Glutamatergic neuron (in vitro differentiated cells): ENCODE measurements at regions not wholly inside any gene's neighbourhood (a gene's known extent, or its start where the extent isn't known, plus 50 kb on each side); places are given as distances from the start of the nearest gene placed in this dataset.

Source experiments
- DNase-seq: peaks from one replicate; pipeline ENCODE4 v3.0.0; 2022
- H3K27ac Mint-ChIP-seq: one replicate; pipeline ENCODE4 v1.8.0; 2020; ENCODE audit warnings: mild to moderate bottlenecking, mixed read lengths, inconsistent platforms; ENCODE audit not compliant: unreplicated experiment
- H3K27me3 Mint-ChIP-seq: one replicate; pipeline ENCODE4 v1.8.0; 2020; ENCODE audit warnings: mild to moderate bottlenecking, moderate library complexity, mixed read lengths, inconsistent platforms; ENCODE audit not compliant: unreplicated experiment
- H3K36me3 Mint-ChIP-seq: one replicate; pipeline ENCODE4 v1.8.0; 2020; ENCODE audit warnings: mild to moderate bottlenecking, mixed read lengths, inconsistent platforms; ENCODE audit not compliant: unreplicated experiment
- H3K4me1 Mint-ChIP-seq: one replicate; pipeline ENCODE4 v1.8.0; 2020; ENCODE audit warnings: mild to moderate bottlenecking, low read depth, mixed read lengths, inconsistent platforms; ENCODE audit not compliant: unreplicated experiment
- H3K4me3 Mint-ChIP-seq: one replicate; pipeline ENCODE4 v1.8.0; 2020; ENCODE audit warnings: mild to moderate bottlenecking, mixed read lengths, inconsistent platforms; ENCODE audit not compliant: unreplicated experiment
- H3K9me3 Mint-ChIP-seq: one replicate; pipeline ENCODE4 v1.8.0; 2020; ENCODE audit warnings: mild to moderate bottlenecking, moderate library complexity, mixed read lengths, inconsistent platforms; ENCODE audit not compliant: unreplicated experiment
- TF ChIP-seq, protein P1 (sequence below): fragments of 200-600 bp; sonication (generic); IDR thresholded peaks from one replicate; pipeline ENCODE4 v1.5.0; 2021; ENCODE audit not compliant: partially characterized antibody, unreplicated experiment

DNA sequence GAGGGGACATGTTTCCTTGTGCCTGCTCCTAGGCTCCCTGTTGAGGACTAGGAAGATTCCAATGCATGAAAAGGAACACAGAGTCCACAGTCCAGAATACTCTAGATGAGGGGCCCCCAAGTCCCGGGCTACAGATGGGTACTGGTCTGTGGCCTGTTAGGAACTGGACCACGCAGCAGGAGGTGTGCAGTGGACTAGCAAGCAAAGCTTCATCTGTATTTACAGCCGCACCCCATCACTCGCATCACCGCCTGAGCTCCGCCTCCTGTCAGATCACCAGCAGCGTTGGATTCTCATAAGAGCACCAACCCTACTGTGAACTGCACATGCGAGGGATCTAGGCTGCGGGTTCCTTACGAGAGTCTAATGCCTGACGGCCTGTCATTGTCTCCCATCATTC lies 233.0 kb upstream of the MKLN1 start:
- no peak overlapping the region for H3K4me3 Mint-ChIP-seq
- H3K36me3 Mint-ChIP-seq, result no peaks in the 10 kb centered on the region
- H3K27me3 Mint-ChIP-seq, result peaks cover 3% of the 10 kb centered on the region
- peaks cover 8% of the 10 kb centered on the region for H3K4me1 Mint-ChIP-seq
- TF ChIP-seq, protein P1, sequence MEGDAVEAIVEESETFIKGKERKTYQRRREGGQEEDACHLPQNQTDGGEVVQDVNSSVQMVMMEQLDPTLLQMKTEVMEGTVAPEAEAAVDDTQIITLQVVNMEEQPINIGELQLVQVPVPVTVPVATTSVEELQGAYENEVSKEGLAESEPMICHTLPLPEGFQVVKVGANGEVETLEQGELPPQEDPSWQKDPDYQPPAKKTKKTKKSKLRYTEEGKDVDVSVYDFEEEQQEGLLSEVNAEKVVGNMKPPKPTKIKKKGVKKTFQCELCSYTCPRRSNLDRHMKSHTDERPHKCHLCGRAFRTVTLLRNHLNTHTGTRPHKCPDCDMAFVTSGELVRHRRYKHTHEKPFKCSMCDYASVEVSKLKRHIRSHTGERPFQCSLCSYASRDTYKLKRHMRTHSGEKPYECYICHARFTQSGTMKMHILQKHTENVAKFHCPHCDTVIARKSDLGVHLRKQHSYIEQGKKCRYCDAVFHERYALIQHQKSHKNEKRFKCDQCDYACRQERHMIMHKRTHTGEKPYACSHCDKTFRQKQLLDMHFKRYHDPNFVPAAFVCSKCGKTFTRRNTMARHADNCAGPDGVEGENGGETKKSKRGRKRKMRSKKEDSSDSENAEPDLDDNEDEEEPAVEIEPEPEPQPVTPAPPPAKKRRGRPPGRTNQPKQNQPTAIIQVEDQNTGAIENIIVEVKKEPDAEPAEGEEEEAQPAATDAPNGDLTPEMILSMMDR, result no peak
- no peak for DNase-seq
- no peak overlapping the region for H3K27ac Mint-ChIP-seq
- H3K9me3 Mint-ChIP-seq, result no peaks in the 10 kb centered on the region

DNA sequence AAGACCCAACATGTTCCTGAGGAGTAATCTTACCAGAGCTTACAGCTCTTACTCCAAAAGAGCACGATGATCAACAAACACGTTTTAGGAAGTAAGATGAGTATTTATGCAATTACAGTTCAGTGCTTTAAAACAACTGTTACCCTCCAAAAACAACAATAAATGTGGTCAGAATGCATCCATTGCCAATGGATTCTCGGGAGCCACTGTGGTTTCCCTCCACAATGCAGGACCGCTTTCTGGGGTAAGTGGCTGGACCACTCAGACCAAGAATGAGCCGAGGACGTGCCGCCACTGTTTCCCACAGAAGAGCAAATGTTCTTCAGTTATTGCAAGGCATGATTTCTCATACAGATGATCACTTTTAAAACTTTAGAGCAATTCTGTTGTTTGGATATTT lies 232.3 kb upstream of the MKLN1 start:
- TF ChIP-seq, protein P1, result no peak
- no peak overlapping the region for H3K27ac Mint-ChIP-seq
- no peak for DNase-seq
- peaks cover 3% of the 10 kb centered on the region for H3K27me3 Mint-ChIP-seq
- no peak overlapping the region for H3K4me3 Mint-ChIP-seq
- no peaks in the 10 kb centered on the region for H3K36me3 Mint-ChIP-seq
- peaks cover 8% of the 10 kb centered on the region for H3K4me1 Mint-ChIP-seq
- H3K9me3 Mint-ChIP-seq, result no peaks in the 10 kb centered on the region

DNA sequence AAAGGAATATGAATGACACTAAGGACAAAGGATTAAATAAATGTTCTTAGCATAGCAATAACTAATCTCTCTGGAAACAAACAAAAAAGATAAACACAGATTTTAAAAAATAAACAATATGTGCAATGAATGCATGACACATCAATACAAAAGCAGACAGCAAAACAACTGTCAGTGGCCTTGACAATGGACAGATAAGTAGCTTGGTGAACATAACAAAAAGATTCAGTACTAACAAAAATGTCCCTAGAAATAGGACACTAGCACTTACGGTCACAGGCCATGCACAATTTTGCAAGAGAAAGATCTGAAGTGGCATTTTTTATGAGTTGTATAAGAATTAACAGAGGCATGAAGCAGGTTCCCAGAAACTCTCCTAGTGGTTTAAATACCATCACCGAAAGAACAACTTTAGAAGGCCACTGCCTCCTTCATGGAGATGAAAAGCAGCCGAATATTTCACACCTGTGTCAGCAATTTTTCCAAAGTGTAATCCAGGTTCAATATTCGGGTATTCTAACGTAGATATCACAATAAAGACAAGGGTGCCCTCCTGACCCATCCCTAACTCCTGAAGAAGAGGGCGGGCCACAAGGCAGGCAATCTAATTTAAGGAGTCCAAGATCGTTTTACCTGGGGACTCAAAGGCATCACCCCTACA lies 231.3 kb upstream of the MKLN1 start:
- Mint-ChIP-seq H3K4me3 (no peak overlapping the region), H3K27ac (no peak overlapping the region), H3K4me1 (peaks cover 1% of the 10 kb centered on the region), H3K27me3 (peaks cover under 1% of the 10 kb centered on the region), H3K9me3 (no peaks in the 10 kb centered on the region), H3K36me3 (no peaks in the 10 kb centered on the region)
- TF ChIP-seq, protein P1, result no peak
- no peak for DNase-seq

DNA sequence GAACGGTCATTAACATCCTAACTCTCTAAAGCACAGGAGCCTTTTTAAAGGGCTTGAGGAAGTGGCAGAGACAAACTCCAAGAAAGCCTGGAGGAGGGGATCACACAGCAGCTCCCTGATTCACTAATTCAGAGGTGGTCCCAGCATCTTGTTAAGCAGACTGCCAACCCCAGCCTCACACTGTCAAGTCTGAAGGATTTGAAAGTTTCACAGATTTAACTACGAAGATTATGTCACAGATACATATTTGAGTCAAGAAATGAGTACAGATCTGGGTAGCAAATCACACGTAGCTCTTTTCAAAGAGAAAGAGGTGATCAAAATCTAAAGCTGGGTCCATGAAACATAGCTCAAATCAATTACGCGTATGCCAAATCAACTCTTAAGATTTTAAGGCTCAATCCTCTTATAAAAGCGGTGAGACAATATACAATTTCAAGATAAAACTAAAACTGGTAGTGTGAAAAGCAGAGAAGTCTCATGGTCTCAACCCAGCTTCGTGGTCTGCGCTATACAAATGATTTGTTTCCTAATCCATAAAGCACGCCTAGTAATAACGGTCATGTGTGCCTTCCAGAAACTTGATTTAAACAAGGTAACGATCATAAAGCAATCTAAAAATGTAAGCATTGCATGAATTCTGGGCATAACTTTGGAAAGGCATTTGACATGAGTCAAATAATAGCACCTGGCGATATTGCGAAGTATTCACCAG lies 229.9 kb upstream of the MKLN1 start:
- Mint-ChIP-seq H3K27me3 (peaks cover 1% of the 10 kb centered on the region), H3K4me3 (no peak overlapping the region), H3K4me1 (no peaks in the 10 kb centered on the region), H3K36me3 (no peaks in the 10 kb centered on the region), H3K27ac (no peak overlapping the region), H3K9me3 (no peaks in the 10 kb centered on the region)
- TF ChIP-seq, protein P1, result no peak
- no peak for DNase-seq

DNA sequence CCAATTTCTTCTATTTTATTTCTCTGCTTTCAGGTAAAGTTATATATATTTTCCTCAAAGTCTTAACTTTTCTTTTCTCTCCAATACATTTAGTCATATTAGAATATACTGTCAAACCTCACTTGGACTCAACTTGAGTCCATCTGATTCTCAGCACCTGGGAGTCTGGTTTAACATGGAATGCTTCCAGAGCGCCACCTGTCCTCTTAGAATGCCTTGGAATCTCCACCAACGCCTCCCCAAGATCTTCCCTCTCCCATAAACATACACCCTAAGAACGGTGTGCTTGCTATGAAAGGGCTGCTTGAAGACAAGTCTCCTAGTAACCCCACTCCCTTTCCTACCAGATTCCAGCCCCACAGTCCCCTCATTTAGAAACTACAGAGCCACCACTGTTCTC lies 229.1 kb upstream of the MKLN1 start:
- Mint-ChIP-seq H3K9me3 (no peaks in the 10 kb centered on the region), H3K4me3 (no peak overlapping the region), H3K27me3 (peaks cover 1% of the 10 kb centered on the region), H3K36me3 (no peaks in the 10 kb centered on the region), H3K27ac (no peak overlapping the region), H3K4me1 (no peaks in the 10 kb centered on the region)
- no peak for DNase-seq
- TF ChIP-seq, protein P1, result no peak
